Osteoblast (primary cell): ENCODE measurements at regions not wholly inside any gene's neighbourhood (a gene's known extent, or its start where the extent isn't known, plus 50 kb on each side); places are given as distances from the start of the nearest gene placed in this dataset.

Source experiments
- DNase-seq: peaks from one replicate; pipeline ENCODE4 v3.0.0; 2011; ENCODE audit warnings: low spot score, mixed read lengths; ENCODE audit not compliant: insufficient read length; ENCODE audit errors: missing footprints
- H2AFZ ChIP-seq: 2 replicates; pipeline ENCODE4 v1.6.0; 2011; ENCODE audit warnings: mild to moderate bottlenecking, low read length
- H3K27ac ChIP-seq: 2 replicates; pipeline ENCODE4 v1.5.1; 2011; ENCODE audit warnings: mild to moderate bottlenecking, low read depth, low read length, moderate library complexity
- H3K27me3 ChIP-seq: 2 replicates; pipeline ENCODE4 v1.6.0; 2012; ENCODE audit warnings: mild to moderate bottlenecking, control low read depth, inconsistent platforms, low read length, moderate library complexity; ENCODE audit not compliant: insufficient read depth
- H3K36me3 ChIP-seq: 2 replicates; pipeline ENCODE4 v1.5.1; 2011; ENCODE audit warnings: mild to moderate bottlenecking, low read length, control low read depth, moderate library complexity; ENCODE audit not compliant: insufficient read depth
- H3K4me1 ChIP-seq: 2 replicates; pipeline ENCODE4 v1.5.1; 2011; ENCODE audit warnings: mild to moderate bottlenecking, low read length, control low read depth, moderate library complexity; ENCODE audit not compliant: insufficient read depth
- H3K4me2 ChIP-seq: 2 replicates; pipeline ENCODE4 v1.6.0; 2011; ENCODE audit warnings: mild to moderate bottlenecking, low read length; ENCODE audit not compliant: insufficient read depth
- H3K4me3 ChIP-seq: fragments of 200-600 bp; sonication (generic); 3 replicates; pipeline ENCODE4 v1.5.1; 2012; ENCODE audit warnings: mild to moderate bottlenecking, low read length, inconsistent platforms; ENCODE audit not compliant: insufficient read depth
- H3K79me2 ChIP-seq: 2 replicates; pipeline ENCODE4 v1.6.0; 2012; ENCODE audit warnings: mild to moderate bottlenecking, low read length, control low read depth, inconsistent platforms; ENCODE audit not compliant: insufficient read depth
- H3K9me3 ChIP-seq: 2 replicates; pipeline ENCODE4 v1.5.1; 2011; ENCODE audit warnings: low read depth, low read length, control low read depth
- H4K20me1 ChIP-seq: 2 replicates; pipeline ENCODE4 v1.6.0; 2012; ENCODE audit warnings: mild to moderate bottlenecking, low read length, control low read depth; ENCODE audit not compliant: insufficient read depth
- TF ChIP-seq, protein P1 (sequence below): IDR thresholded peaks from 2 replicates; pipeline ENCODE4 v1.5.1; 2011; ENCODE audit warnings: mild to moderate bottlenecking, low read depth, low read length, moderate library complexity; ENCODE audit errors: extremely low read depth

DNA sequence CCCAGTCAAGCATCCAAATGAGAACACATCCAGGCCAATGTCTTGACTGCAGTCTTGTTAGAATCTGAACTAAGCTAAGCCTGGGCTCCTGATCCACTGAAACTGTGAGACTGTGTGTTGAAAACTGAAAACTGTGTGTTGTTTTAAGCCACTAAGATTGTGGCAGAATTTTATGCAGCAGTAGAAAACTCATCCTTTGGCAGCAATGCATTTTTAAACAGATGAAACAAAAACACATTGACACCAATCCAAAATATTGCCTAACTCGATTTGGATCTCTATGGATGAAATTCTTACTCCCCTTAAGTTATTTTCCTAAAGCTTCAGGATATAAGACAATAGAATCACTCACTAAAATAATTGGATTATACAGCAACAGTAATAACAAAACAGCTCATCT is 202.3 kb upstream of the KLF12 start:
- TF ChIP-seq, protein P1, sequence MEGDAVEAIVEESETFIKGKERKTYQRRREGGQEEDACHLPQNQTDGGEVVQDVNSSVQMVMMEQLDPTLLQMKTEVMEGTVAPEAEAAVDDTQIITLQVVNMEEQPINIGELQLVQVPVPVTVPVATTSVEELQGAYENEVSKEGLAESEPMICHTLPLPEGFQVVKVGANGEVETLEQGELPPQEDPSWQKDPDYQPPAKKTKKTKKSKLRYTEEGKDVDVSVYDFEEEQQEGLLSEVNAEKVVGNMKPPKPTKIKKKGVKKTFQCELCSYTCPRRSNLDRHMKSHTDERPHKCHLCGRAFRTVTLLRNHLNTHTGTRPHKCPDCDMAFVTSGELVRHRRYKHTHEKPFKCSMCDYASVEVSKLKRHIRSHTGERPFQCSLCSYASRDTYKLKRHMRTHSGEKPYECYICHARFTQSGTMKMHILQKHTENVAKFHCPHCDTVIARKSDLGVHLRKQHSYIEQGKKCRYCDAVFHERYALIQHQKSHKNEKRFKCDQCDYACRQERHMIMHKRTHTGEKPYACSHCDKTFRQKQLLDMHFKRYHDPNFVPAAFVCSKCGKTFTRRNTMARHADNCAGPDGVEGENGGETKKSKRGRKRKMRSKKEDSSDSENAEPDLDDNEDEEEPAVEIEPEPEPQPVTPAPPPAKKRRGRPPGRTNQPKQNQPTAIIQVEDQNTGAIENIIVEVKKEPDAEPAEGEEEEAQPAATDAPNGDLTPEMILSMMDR, result no peak

DNA sequence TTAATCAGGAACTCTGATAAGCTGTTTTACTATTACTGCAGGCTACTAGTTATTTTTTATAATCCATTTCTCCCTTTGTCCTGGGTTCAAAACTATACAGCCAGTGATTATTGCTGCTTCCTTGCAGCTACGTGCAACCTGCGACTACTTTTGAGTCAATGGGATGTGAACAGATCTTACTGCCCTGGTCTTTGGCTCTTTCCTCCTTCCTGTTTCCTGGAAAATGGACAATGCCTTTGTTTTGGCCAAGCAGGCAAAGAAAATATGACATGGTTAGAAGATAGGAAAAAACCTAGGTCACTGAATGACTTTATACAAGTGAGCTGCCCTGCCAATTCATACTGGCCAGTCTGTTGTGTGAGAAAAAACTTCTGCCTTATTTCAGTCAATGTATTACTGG is 201.2 kb upstream of the KLF12 start:
- Histone ChIP-seq H3K4me2 (no peak overlapping the region), H3K27me3 (no peaks in the 10 kb centered on the region), H3K36me3 (no peaks in the 10 kb centered on the region), H4K20me1 (no peaks in the 10 kb centered on the region), H3K27ac (no peak overlapping the region), H3K4me3 (no peak overlapping the region), H3K4me1 (no peaks in the 10 kb centered on the region), H3K79me2 (no peaks in the 10 kb centered on the region), H3K9me3 (no peaks in the 10 kb centered on the region), H2AFZ (no peak overlapping the region)
- TF ChIP-seq, protein P1, result no peak
- no peak for DNase-seq

More for the DNA sequence above, 202.3 kb upstream of the KLF12 start:
- Histone ChIP-seq H3K36me3 (no peaks in the 10 kb centered on the region), H3K4me3 (no peak overlapping the region), H3K4me1 (no peaks in the 10 kb centered on the region), H3K9me3 (no peaks in the 10 kb centered on the region), H4K20me1 (no peaks in the 10 kb centered on the region), H3K4me2 (no peak overlapping the region), H2AFZ (no peak overlapping the region), H3K27ac (no peak overlapping the region), H3K79me2 (no peaks in the 10 kb centered on the region), H3K27me3 (no peaks in the 10 kb centered on the region)
- DNase-seq, result no peak

DNA sequence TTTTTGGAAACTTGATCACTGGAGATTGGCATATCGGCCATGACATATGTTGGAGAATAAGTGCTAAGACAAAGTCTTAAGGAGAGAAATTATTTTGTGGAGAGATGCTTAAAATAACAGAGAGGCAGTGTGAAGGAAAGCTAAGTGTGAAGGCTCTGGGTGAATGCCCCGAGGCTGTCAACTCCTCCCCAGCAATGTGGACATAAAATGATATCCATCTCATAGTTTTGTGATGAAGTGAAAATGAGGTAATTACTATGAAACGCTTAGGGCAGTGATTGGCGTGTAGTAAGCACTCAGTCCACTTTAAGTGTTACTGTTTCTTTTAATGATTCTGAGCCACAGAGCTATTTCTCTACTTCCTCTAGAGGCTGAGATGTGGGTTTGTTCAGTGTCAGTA is 195.8 kb upstream of the KLF12 start:
- Histone ChIP-seq H3K4me1 (peaks cover 8% of the 10 kb centered on the region), H2AFZ (peak overlapping the region; percentile 44), H4K20me1 (no peaks in the 10 kb centered on the region), H3K27me3 (no peaks in the 10 kb centered on the region), H3K9me3 (no peaks in the 10 kb centered on the region), H3K4me3 (no peak overlapping the region), H3K27ac (no peak overlapping the region), H3K4me2 (no peak overlapping the region), H3K79me2 (no peaks in the 10 kb centered on the region), H3K36me3 (no peaks in the 10 kb centered on the region)
- TF ChIP-seq, protein P1, result no peak
- no peak for DNase-seq

DNA sequence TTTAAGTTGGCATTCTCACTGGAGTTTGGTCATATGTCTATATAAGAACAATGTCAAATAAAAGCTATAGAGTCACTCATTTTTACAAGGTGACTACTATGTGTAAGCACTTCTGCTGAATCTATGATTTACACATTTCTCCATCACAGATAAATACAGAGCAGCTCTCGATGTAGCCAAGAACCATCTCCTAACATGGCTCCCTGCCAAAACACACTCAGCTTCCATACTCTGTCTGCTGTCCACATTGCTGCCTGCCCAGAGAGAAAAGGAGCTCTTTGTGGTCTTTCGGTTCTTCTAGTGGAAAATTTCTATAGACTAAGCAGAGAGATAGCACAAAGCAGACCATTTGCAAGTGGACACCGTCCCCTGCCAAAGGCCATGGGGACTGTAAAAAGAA is 190.9 kb upstream of the KLF12 start:
- Histone ChIP-seq H3K36me3 (no peaks in the 10 kb centered on the region), H3K27ac (peak overlapping the region; percentile 52), H3K9me3 (no peaks in the 10 kb centered on the region), H3K4me1 (peaks cover 13% of the 10 kb centered on the region), H2AFZ (peak overlapping the region; percentile 83), H4K20me1 (no peaks in the 10 kb centered on the region), H3K79me2 (no peaks in the 10 kb centered on the region), H3K4me3 (peak overlapping the region; percentile 61), H3K4me2 (peak overlapping the region; percentile 77), H3K27me3 (no peaks in the 10 kb centered on the region)
- peak; percentile 66 for DNase-seq
- TF ChIP-seq, protein P1, result no peak
